Keratinocyte (primary cell): ENCODE measurements at regions not wholly inside any gene's neighbourhood (a gene's known extent, or its start where the extent isn't known, plus 50 kb on each side); places are given as distances from the start of the nearest gene placed in this dataset.

Experiments used
- DNase-seq: peaks from one replicate; pipeline ENCODE4 v3.0.0-alpha.2; 2011; ENCODE audit warnings: low read depth, missing footprints, low spot score
- FAIRE-seq: peaks from 2 replicates; lab custom pipeline; 2011; peaks lifted over from hg19 to GRCh38; lab: Jason Lieb, UNC
- H2AFZ ChIP-seq: 2 replicates; pipeline ENCODE4 v1.6.0; 2012; ENCODE audit warnings: low read length, control low read depth, inconsistent platforms; ENCODE audit not compliant: control insufficient read depth
- H3K27ac ChIP-seq: 2 replicates; pipeline ENCODE4 v1.5.1; 2011; ENCODE audit warnings: low read length; ENCODE audit not compliant: control insufficient read depth, insufficient read depth
- H3K27me3 ChIP-seq: 3 replicates; pipeline ENCODE4 v1.6.0; 2011; ENCODE audit warnings: low read length; ENCODE audit not compliant: control insufficient read depth, insufficient read depth; ENCODE audit errors: extremely low read depth
- H3K36me3 ChIP-seq, 2 experiments: 2 replicates in 1 of 2; 3 replicates in 1 of 2; pipeline ENCODE4 v1.5.1; 2011; ENCODE audit warnings: low read length in 2 of 2, mild to moderate bottlenecking in 1 of 2; ENCODE audit not compliant: control insufficient read depth in 2 of 2, insufficient read depth in 2 of 2; ENCODE audit errors: extremely low read depth in 1 of 2
- H3K4me1 ChIP-seq: 3 replicates; pipeline ENCODE4 v1.5.1; 2011; ENCODE audit warnings: low read length; ENCODE audit not compliant: control insufficient read depth, insufficient read depth; ENCODE audit errors: extremely low read depth
- H3K4me2 ChIP-seq: 3 replicates; pipeline ENCODE4 v1.6.0; 2011; ENCODE audit warnings: low read depth, low read length; ENCODE audit not compliant: control insufficient read depth, insufficient read depth; ENCODE audit errors: extremely low read depth
- H3K4me3 ChIP-seq, 3 experiments: fragments of 200-600 bp in 1 of 3; sonication (generic) in 1 of 3; 2 replicates in 2 of 3; 3 replicates in 1 of 3; pipeline ENCODE4 v1.5.1; 2011 to 2016; ENCODE audit warnings: low read length in 3 of 3, mild to moderate bottlenecking in 3 of 3, control low read depth in 2 of 3, inconsistent platforms in 1 of 3, low read depth in 1 of 3, mixed read lengths in 1 of 3, mixed run types in 1 of 3, moderate library complexity in 1 of 3; ENCODE audit not compliant: control insufficient read depth in 2 of 3, insufficient read depth in 2 of 3; ENCODE audit errors: extremely low read depth in 1 of 3
- H3K79me2 ChIP-seq: 2 replicates; pipeline ENCODE4 v1.6.0; 2012; ENCODE audit warnings: low read length; ENCODE audit not compliant: control insufficient read depth, insufficient read depth
- H3K9ac ChIP-seq: 3 replicates; pipeline ENCODE4 v1.6.0; 2011; ENCODE audit warnings: low read length; ENCODE audit not compliant: control insufficient read depth, insufficient read depth; ENCODE audit errors: extremely low read depth
- H3K9me1 ChIP-seq: 3 replicates; pipeline ENCODE4 v1.6.0; 2011; ENCODE audit warnings: low read length; ENCODE audit not compliant: control insufficient read depth, insufficient read depth; ENCODE audit errors: extremely low read depth
- H3K9me3 ChIP-seq: 2 replicates; pipeline ENCODE4 v1.5.1; 2012; ENCODE audit warnings: low read depth, low read length; ENCODE audit not compliant: control insufficient read depth
- H4K20me1 ChIP-seq: 3 replicates; pipeline ENCODE4 v1.6.0; 2011; ENCODE audit warnings: low read length; ENCODE audit not compliant: control insufficient read depth, insufficient read depth; ENCODE audit errors: extremely low read depth
- EZH2 ChIP-seq: IDR thresholded peaks from one replicate; pipeline ENCODE4 v1.6.1; 2012; ENCODE audit warnings: inconsistent platforms, mild to moderate bottlenecking, low read length, moderate library complexity
- dilution Hi-C: fragments of 300-500 bp; cut with MboI; formaldehyde crosslinking; loops from one replicate; pipeline ENCODE4 v1.7.0; 2020; ENCODE audit warnings: low sequenced_read_pairs; ENCODE audit not compliant: extremely low pct_ligation_motif_present
- TF ChIP-seq, protein P1 (sequence below), 3 experiments: IDR thresholded peaks in 1 of 3; conservative IDR thresholded peaks in 1 of 3; optimal IDR thresholded peaks in 1 of 3; 2 replicates in 2 of 3; 3 replicates in 1 of 3; pipeline versions ENCODE3 to v1.5.1; 2011; ENCODE audit warnings: low read length in 3 of 3, mild to moderate bottlenecking in 3 of 3, moderate library complexity in 2 of 3, control low read depth in 1 of 3, inconsistent platforms in 1 of 3; ENCODE audit not compliant: insufficient read depth in 2 of 3; ENCODE audit errors: extremely low read depth in 1 of 3

- Histone ChIP-seq H3K79me2 (no peaks in the 10 kb centered on the region), H3K4me3 (no peak overlapping the region), H3K9me1 (no peaks in the 10 kb centered on the region), H3K4me2 (no peak overlapping the region), H3K36me3 (no peaks in the 10 kb centered on the region), H3K9ac (no peak overlapping the region), H2AFZ (no peak overlapping the region), H3K4me1 (peaks cover 13% of the 10 kb centered on the region), H3K27me3 (no peaks in the 10 kb centered on the region), H4K20me1 (no peaks in the 10 kb centered on the region), H3K9me3 (no peaks in the 10 kb centered on the region), H3K27ac (no peak overlapping the region)
- dilution Hi-C loops = no loop called here
- FAIRE-seq (no peak), DNase-seq (no peak)
- TF ChIP-seq EZH2 = no peak
- TF ChIP-seq, protein P1, sequence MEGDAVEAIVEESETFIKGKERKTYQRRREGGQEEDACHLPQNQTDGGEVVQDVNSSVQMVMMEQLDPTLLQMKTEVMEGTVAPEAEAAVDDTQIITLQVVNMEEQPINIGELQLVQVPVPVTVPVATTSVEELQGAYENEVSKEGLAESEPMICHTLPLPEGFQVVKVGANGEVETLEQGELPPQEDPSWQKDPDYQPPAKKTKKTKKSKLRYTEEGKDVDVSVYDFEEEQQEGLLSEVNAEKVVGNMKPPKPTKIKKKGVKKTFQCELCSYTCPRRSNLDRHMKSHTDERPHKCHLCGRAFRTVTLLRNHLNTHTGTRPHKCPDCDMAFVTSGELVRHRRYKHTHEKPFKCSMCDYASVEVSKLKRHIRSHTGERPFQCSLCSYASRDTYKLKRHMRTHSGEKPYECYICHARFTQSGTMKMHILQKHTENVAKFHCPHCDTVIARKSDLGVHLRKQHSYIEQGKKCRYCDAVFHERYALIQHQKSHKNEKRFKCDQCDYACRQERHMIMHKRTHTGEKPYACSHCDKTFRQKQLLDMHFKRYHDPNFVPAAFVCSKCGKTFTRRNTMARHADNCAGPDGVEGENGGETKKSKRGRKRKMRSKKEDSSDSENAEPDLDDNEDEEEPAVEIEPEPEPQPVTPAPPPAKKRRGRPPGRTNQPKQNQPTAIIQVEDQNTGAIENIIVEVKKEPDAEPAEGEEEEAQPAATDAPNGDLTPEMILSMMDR (optimal IDR thresholded peaks at IDR 0.05 in 1 of 3, IDR thresholded peaks at IDR 0.05 in 1 of 3, conservative IDR thresholded peaks at IDR 0.05 in 1 of 3; ENCODE audit: extremely low read depth in 1 of 3, insufficient read depth in 2 of 3, low read length in 3 of 3) = peak in 1 of 3 experiments; percentile 31
These were observed 159.6 kb upstream of the RBPJ start for GRCh38 chr4:26161030-26161824.

DNA sequence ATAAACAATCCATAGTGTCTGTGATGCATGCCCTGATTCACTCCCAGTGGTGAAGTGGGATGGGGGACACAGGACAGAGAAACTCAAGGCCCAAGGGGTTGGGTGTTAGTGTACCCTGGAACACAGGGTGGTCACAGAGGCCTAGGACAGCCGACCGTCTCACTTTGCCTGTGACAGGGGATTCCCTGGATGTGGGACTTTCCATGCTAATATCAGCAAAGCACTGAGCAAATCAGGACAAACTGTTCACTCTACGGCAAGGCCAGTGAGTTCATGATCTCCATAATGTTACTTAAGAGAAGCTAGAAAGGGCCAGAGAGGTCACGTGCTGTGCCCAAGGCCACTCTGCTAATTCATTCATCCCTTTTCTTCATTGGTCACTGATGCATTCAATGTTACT is 158.7 kb upstream of the RBPJ start:
- dilution Hi-C loops = no loop called here
- Histone ChIP-seq H3K27me3 (no peaks in the 10 kb centered on the region), H3K9ac (no peak overlapping the region), H3K36me3 (no peaks in the 10 kb centered on the region), H3K9me1 (no peaks in the 10 kb centered on the region), H4K20me1 (no peaks in the 10 kb centered on the region), H3K27ac (no peak overlapping the region), H3K4me3 (no peak overlapping the region), H2AFZ (no peak overlapping the region), H3K9me3 (no peaks in the 10 kb centered on the region), H3K79me2 (no peaks in the 10 kb centered on the region), H3K4me2 (no peak overlapping the region), H3K4me1 (peaks cover 13% of the 10 kb centered on the region)
- no peak for FAIRE-seq
- TF ChIP-seq, protein P1 (optimal IDR thresholded peaks at IDR 0.05 in 1 of 3, IDR thresholded peaks at IDR 0.05 in 1 of 3, conservative IDR thresholded peaks at IDR 0.05 in 1 of 3; ENCODE audit: extremely low read depth in 1 of 3, insufficient read depth in 2 of 3, low read length in 3 of 3) = no peak
- TF ChIP-seq EZH2 = no peak
- no peak for DNase-seq
